HEK293T (cell line): ENCODE measurements at regions not wholly inside any gene's neighbourhood (a gene's known extent, or its start where the extent isn't known, plus 50 kb on each side); places are given as distances from the start of the nearest gene placed in this dataset.

Source experiments
- FOXA1 ChIP-seq: fragments of 450-650 bp; IDR thresholded peaks from 2 replicates; pipeline ENCODE4 v1.6.1; 2016; ENCODE audit warnings: mild to moderate bottlenecking
- ZNF384 ChIP-seq: fragments of 450-650 bp; IDR thresholded peaks from 2 replicates; pipeline ENCODE4 v1.6.1; 2016

- TF ChIP-seq ZNF384 (no peak), FOXA1 (no peak)
Observed at GRCh38 chr7:45404622-45405021, 169.5 kb upstream of the ADCY1 start.
